OCI-LY7 (cell line): ENCODE measurements at regions not wholly inside any gene's neighbourhood (a gene's known extent, or its start where the extent isn't known, plus 50 kb on each side); places are given as distances from the start of the nearest gene placed in this dataset.
"Not testable (repeated sequence)": the region's sequence is repeated elsewhere in the genome, so short reads cannot be mapped to it uniquely, and the experiment has no call there.

ENCODE experiments used
- BruUV-seq: library from RNA; stranded (reverse); fragments of 400-500 nt; replicated peaks from 2 replicates; lab custom pipeline; 2021; lab: Mats Ljungman, UMichigan
- CTCF ChIA-PET: fragments of 300-600 bp; sonication (Branson Sonifier 250); formaldehyde crosslinking; loops from one replicate; lab custom pipeline; 2022; ENCODE audit warnings: antibody characterized with exemption; ENCODE audit not compliant: unreplicated experiment; lab: Charles Lee
- POLR2A ChIA-PET: fragments of 300-600 bp; sonication (Branson Sonifier 250); formaldehyde crosslinking; loops from one replicate; lab custom pipeline; 2022; ENCODE audit warnings: antibody characterized with exemption; lab: Charles Lee
- DNase-seq: peaks from one replicate; pipeline ENCODE4 v3.0.0-alpha.2; 2015; ENCODE audit warnings: low spot score
- H2AFZ ChIP-seq: fragments of 200-600 bp; sonication (generic), shearing (Covaris generic); 2 replicates; pipeline ENCODE4 v1.6.1; 2014; ENCODE audit warnings: mild to moderate bottlenecking, antibody characterized with exemption, low read length, moderate library complexity
- H3K27ac ChIP-seq: fragments of 200-600 bp; sonication (generic); 2 replicates; pipeline ENCODE4 v1.5.1; 2014; ENCODE audit warnings: mixed run types, low read depth, mild to moderate bottlenecking, moderate library complexity, low read length, inconsistent platforms; ENCODE audit not compliant: poor library complexity, severe bottlenecking
- H3K36me3 ChIP-seq: fragments of 200-600 bp; sonication (generic); 2 replicates; pipeline ENCODE4 v1.6.1; 2014; ENCODE audit warnings: mild to moderate bottlenecking, antibody characterized with exemption, low read length, moderate library complexity, mixed read lengths; ENCODE audit not compliant: insufficient read depth
- H3K4me1 ChIP-seq: fragments of 200-600 bp; sonication (generic); 2 replicates; pipeline ENCODE4 v1.5.1; 2014; ENCODE audit warnings: mild to moderate bottlenecking, low read length; ENCODE audit not compliant: insufficient read depth, poor library complexity, severe bottlenecking
- H3K4me2 ChIP-seq: fragments of 200-600 bp; sonication (generic); 2 replicates; pipeline ENCODE4 v1.6.1; 2014; ENCODE audit warnings: mild to moderate bottlenecking, low read length
- H3K4me3 ChIP-seq: fragments of 200-600 bp; sonication (generic); 2 replicates; pipeline ENCODE4 v1.5.1; 2014; ENCODE audit warnings: mild to moderate bottlenecking, low read depth, low read length; ENCODE audit not compliant: poor library complexity, severe bottlenecking
- H3K79me2 ChIP-seq: fragments of 200-600 bp; sonication (generic); 2 replicates; pipeline ENCODE4 v1.6.1; 2016; ENCODE audit warnings: low read depth, mild to moderate bottlenecking, low read length, moderate library complexity, mixed read lengths; ENCODE audit not compliant: insufficient read depth
- H3K9me2 ChIP-seq: fragments of 200-600 bp; sonication (generic); 2 replicates; pipeline ENCODE4 v1.6.1; 2016; ENCODE audit warnings: mild to moderate bottlenecking, low read length, mixed read lengths; ENCODE audit not compliant: insufficient read depth
- H3K9me3 ChIP-seq: fragments of 200-600 bp; sonication (generic); 2 replicates; pipeline ENCODE4 v1.6.1; 2014; ENCODE audit warnings: mild to moderate bottlenecking, mixed run types, low read length, mixed read lengths
- H4K20me1 ChIP-seq: fragments of 200-600 bp; sonication (generic); 2 replicates; pipeline ENCODE4 v1.6.1; 2014; ENCODE audit warnings: mild to moderate bottlenecking, antibody characterized with exemption, low read length, moderate library complexity, mixed read lengths; ENCODE audit not compliant: insufficient read depth
- intact Hi-C: fragments of 100-400 bp; cut with micrococcal nuclease; formaldehyde crosslinking; loops from one replicate; pipeline ENCODE4 v1.10.0; 2022; ENCODE audit not compliant: unreplicated experiment
- small RNA-seq: library from RNA; depleted of rRNA; stranded (forward); fragments of <200 nt; gene quantifications from one replicate; pipeline ENCODE3, GENCODE V24; 2014

GRCh38 chr9:62952840-62953239 is 1763.0 kb downstream of the SPATA31A7 start:
- H3K4me2 ChIP-seq, H3K4me1 ChIP-seq, H3K79me2 ChIP-seq, DNase-seq, H3K27ac ChIP-seq, intact Hi-C loops, H3K36me3 ChIP-seq, H3K4me3 ChIP-seq, H2AFZ ChIP-seq, H3K9me3 ChIP-seq, CTCF ChIA-PET, H4K20me1 ChIP-seq, H3K9me2 ChIP-seq, POLR2A ChIA-PET, BruUV-seq: not testable (repeated sequence)

Small RNA genes in the stretch of these regions (small RNA-seq; reads per million reads assigned to genes)
- 0.26 reads per million for gene RNA5SP283
